OCI-LY3 (cell line): ENCODE measurements at regions not wholly inside any gene's neighbourhood (a gene's known extent, or its start where the extent isn't known, plus 50 kb on each side); places are given as distances from the start of the nearest gene placed in this dataset.

Source experiments
- EZH2phosphoT487 ChIP-seq: fragments of 200-600 bp; shearing (Covaris generic); IDR thresholded peaks from 2 replicates; pipeline ENCODE4 v1.6.1; 2018; ENCODE audit warnings: antibody characterized with exemption, mixed run types, low read depth
- TF ChIP-seq, protein P1 (sequence below): fragments of 200-600, 300-600 bp; sonication (generic); IDR thresholded peaks from 2 replicates; pipeline ENCODE4 v1.5.1; 2014; ENCODE audit warnings: antibody characterized with exemption, low read length, low read depth

DNA sequence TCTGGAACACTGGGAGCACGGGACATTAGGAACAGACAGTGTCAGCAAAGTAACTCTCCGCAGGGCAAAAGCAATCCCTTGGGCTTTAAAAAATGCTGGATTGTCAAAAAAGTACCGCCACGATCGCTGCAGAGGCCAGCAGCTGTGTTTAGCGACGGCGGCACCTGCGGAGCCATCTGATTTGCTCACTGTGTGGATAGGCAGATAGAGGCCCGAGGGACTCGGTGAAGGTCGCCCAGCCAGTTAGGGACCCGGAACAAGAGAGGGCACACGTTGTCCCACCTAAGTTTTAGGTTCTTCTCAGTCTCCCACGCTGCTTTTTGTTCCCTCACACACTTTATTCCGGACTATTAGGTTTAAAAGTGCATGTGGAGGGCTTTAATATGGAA is 238.3 kb downstream of the TEX29 start:
- TF ChIP-seq, protein P1, sequence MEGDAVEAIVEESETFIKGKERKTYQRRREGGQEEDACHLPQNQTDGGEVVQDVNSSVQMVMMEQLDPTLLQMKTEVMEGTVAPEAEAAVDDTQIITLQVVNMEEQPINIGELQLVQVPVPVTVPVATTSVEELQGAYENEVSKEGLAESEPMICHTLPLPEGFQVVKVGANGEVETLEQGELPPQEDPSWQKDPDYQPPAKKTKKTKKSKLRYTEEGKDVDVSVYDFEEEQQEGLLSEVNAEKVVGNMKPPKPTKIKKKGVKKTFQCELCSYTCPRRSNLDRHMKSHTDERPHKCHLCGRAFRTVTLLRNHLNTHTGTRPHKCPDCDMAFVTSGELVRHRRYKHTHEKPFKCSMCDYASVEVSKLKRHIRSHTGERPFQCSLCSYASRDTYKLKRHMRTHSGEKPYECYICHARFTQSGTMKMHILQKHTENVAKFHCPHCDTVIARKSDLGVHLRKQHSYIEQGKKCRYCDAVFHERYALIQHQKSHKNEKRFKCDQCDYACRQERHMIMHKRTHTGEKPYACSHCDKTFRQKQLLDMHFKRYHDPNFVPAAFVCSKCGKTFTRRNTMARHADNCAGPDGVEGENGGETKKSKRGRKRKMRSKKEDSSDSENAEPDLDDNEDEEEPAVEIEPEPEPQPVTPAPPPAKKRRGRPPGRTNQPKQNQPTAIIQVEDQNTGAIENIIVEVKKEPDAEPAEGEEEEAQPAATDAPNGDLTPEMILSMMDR: no peak
- TF ChIP-seq EZH2phosphoT487: no peak
